ENCODE measurements at regions not wholly inside any gene's neighbourhood (a gene's known extent, or its start where the extent isn't known, plus 50 kb on each side); places are given as distances from the start of the nearest gene placed in this dataset.

DNA sequence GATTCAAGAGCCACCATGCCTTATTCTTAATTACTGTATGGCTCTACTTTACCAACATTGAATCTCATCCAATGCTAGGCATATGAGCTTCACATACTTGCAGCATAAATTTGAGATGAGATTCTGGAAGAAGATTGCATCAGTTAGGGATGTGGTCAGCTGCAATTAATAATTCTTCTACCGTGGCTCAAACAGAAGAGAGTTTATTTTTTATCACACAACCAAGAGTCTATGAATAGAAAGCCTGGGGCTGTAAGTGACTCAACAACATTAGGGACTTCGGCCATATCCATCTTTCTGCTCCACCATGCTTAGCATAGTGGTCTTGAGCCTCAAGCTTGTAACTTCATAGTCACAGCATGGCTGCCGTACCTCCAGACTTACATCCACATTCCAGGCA is 179.4 kb upstream of the IRX6 start:
- Histone ChIP-seq H3K9ac (replicated peaks; ENCODE audit: extremely low read depth, insufficient read depth, low read length) (no peak overlapping the region), H4K20me1 (replicated peaks; ENCODE audit: control insufficient read depth, extremely low read depth, insufficient read depth, low read length) (no peaks in the 10 kb centered on the region), H3K27ac (ENCODE audit: insufficient read depth, low read depth, low read length) (no peak overlapping the region), H3K27me3 (ENCODE audit: control insufficient read depth in 2 of 2, insufficient read depth in 2 of 2, low read length in 2 of 2) (no peaks in the 10 kb centered on the region), H3K9me1 (replicated peaks; ENCODE audit: control insufficient read depth, extremely low read depth, insufficient read depth, low read length) (no peaks in the 10 kb centered on the region), H3K9me3 (replicated peaks; ENCODE audit: control insufficient read depth, insufficient read depth, low read length) (no peaks in the 10 kb centered on the region), H3K36me3 (ENCODE audit: control insufficient read depth in 2 of 2, extremely low read depth in 1 of 2, insufficient read depth in 2 of 2, low read length in 2 of 2) (no peaks in the 10 kb centered on the region), H3K4me1 (ENCODE audit: control insufficient read depth, extremely low read depth, insufficient read depth, low read length) (no peaks in the 10 kb centered on the region), H3K4me3 (replicated peaks in 1 of 3; ENCODE audit: insufficient read depth in 1 of 3, low read depth in 1 of 3, low read length in 3 of 3) (no peak overlapping the region), H3K79me2 (ENCODE audit: control insufficient read depth, insufficient read depth, low read length) (no peaks in the 10 kb centered on the region), H2AFZ (ENCODE audit: low read depth, low read length) (no peak overlapping the region), H3K4me2 (ENCODE audit: insufficient read depth, low read length) (no peak overlapping the region)
- POLR2A ChIA-PET: no interaction called here
- CTCF ChIA-PET: no interaction called here
- dilution Hi-C loops (cut with MboI; ENCODE audit: extremely low pct_ligation_motif_present, low sequenced_read_pairs) (no loop called here), intact Hi-C loops (cut with micrococcal nuclease) (no loop called here)
- TF ChIP-seq, protein P1, sequence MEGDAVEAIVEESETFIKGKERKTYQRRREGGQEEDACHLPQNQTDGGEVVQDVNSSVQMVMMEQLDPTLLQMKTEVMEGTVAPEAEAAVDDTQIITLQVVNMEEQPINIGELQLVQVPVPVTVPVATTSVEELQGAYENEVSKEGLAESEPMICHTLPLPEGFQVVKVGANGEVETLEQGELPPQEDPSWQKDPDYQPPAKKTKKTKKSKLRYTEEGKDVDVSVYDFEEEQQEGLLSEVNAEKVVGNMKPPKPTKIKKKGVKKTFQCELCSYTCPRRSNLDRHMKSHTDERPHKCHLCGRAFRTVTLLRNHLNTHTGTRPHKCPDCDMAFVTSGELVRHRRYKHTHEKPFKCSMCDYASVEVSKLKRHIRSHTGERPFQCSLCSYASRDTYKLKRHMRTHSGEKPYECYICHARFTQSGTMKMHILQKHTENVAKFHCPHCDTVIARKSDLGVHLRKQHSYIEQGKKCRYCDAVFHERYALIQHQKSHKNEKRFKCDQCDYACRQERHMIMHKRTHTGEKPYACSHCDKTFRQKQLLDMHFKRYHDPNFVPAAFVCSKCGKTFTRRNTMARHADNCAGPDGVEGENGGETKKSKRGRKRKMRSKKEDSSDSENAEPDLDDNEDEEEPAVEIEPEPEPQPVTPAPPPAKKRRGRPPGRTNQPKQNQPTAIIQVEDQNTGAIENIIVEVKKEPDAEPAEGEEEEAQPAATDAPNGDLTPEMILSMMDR (IDR thresholded peaks at IDR 0.05; ENCODE audit: extremely low read depth in 1 of 2, insufficient read depth in 1 of 2, low read depth in 1 of 2, low read length in 2 of 2): no peak
- DNase-seq (ENCODE audit: low read depth, low spot score) (no peak), FAIRE-seq (no peak)
- BruUV-seq (replicated peaks): no TSS peak

DNA sequence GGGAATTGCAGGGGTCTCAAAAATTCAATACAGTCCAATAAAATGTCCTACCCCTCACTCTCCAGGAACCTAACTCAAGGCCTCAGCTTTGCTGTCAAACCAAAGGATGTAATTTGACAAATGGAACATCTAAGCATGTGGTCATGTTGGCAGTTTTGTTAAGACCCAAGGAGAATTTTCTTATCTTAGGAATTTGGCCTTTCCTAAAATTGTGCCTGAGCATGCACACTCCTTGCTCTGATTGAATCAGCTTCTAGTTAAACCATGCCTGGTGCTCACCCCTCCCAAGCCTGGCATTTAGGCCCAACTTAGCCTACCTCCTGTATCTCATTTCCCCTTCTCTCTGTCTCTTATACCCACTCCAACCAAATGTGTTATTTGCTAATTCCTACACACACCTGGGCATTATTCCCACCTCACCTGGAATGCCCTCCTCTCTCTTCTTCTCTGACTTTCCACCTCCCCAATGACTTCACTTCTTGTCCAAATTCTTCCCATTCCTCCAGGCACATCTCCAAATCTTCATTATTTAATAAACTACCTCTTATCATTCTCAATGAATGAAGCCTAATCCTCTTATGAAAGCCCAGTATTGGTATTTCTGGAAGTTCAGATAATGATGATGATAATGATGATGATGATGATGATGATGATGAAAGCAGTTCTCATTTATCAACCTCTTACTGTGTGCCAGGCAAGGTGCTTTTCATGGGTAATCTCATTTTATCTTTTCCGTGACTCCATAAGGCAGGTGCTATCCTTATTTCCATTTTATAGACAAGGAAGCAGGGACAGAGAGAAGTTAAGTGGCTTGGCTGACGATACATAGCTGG is 178.0 kb upstream of the IRX6 start:
- Histone ChIP-seq H3K4me2 (ENCODE audit: insufficient read depth, low read length) (no peak overlapping the region), H3K9ac (replicated peaks; ENCODE audit: extremely low read depth, insufficient read depth, low read length) (no peak overlapping the region), H2AFZ (ENCODE audit: low read depth, low read length) (no peak overlapping the region), H3K36me3 (ENCODE audit: control insufficient read depth in 2 of 2, extremely low read depth in 1 of 2, insufficient read depth in 2 of 2, low read length in 2 of 2) (no peaks in the 10 kb centered on the region), H3K9me3 (replicated peaks; ENCODE audit: control insufficient read depth, insufficient read depth, low read length) (no peaks in the 10 kb centered on the region), H3K79me2 (ENCODE audit: control insufficient read depth, insufficient read depth, low read length) (no peaks in the 10 kb centered on the region), H3K27me3 (ENCODE audit: control insufficient read depth in 2 of 2, insufficient read depth in 2 of 2, low read length in 2 of 2) (no peaks in the 10 kb centered on the region), H3K27ac (ENCODE audit: insufficient read depth, low read depth, low read length) (no peak overlapping the region), H3K4me3 (replicated peaks in 1 of 3; ENCODE audit: insufficient read depth in 1 of 3, low read depth in 1 of 3, low read length in 3 of 3) (no peak overlapping the region), H4K20me1 (replicated peaks; ENCODE audit: control insufficient read depth, extremely low read depth, insufficient read depth, low read length) (no peaks in the 10 kb centered on the region), H3K4me1 (ENCODE audit: control insufficient read depth, extremely low read depth, insufficient read depth, low read length) (no peaks in the 10 kb centered on the region), H3K9me1 (replicated peaks; ENCODE audit: control insufficient read depth, extremely low read depth, insufficient read depth, low read length) (no peaks in the 10 kb centered on the region)
- ChIA-PET POLR2A (no interaction called here), CTCF (no interaction called here)
- FAIRE-seq (no peak), DNase-seq (ENCODE audit: low read depth, low spot score) (no peak)
- TF ChIP-seq, protein P2, sequence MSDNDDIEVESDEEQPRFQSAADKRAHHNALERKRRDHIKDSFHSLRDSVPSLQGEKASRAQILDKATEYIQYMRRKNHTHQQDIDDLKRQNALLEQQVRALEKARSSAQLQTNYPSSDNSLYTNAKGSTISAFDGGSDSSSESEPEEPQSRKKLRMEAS (IDR thresholded peaks at IDR 0.05; ENCODE audit: insufficient read depth, insufficient read length): no peak
- TF ChIP-seq POLR2AphosphoS5 (IDR thresholded peaks at IDR 0.05; ENCODE audit: insufficient read depth, low read depth, low read length): no peak
- TF ChIP-seq MYC (IDR thresholded peaks at IDR 0.05; ENCODE audit: low read depth, low read length): no peak
- TF ChIP-seq FOS (IDR thresholded peaks at IDR 0.05; ENCODE audit: borderline replicate concordance, insufficient read depth, low read length): no peak
- no peak for TF ChIP-seq JUN (IDR thresholded peaks at IDR 0.05; ENCODE audit: borderline replicate concordance, insufficient read depth, insufficient read length, low read depth)
- TF ChIP-seq GATA2 (IDR thresholded peaks at IDR 0.05; ENCODE audit: insufficient read depth, insufficient read length, low read depth, low read length): no peak
- TF ChIP-seq, protein P1 (IDR thresholded peaks at IDR 0.05; ENCODE audit: extremely low read depth in 1 of 2, insufficient read depth in 1 of 2, low read depth in 1 of 2, low read length in 2 of 2): no peak
- no peak for TF ChIP-seq POLR2A (IDR thresholded peaks at IDR 0.05; ENCODE audit: low read depth, low read length)
- no peak for TF ChIP-seq EZH2 (IDR thresholded peaks at IDR 0.05; ENCODE audit: borderline replicate concordance, low read depth, low read length, severe bottlenecking)
- dilution Hi-C loops (cut with MboI; ENCODE audit: extremely low pct_ligation_motif_present, low sequenced_read_pairs): no loop called here
- intact Hi-C loops (cut with micrococcal nuclease): no loop called here
- BruUV-seq (replicated peaks): no TSS peak

All from endothelial cell of umbilical vein (primary cell).